SU-DHL-6 (cell line): ENCODE measurements at regions not wholly inside any gene's neighbourhood (a gene's known extent, or its start where the extent isn't known, plus 50 kb on each side); places are given as distances from the start of the nearest gene placed in this dataset.

Experiments
- H2AFZ ChIP-seq: fragments of 200-600 bp; sonication (generic); 2 replicates; pipeline ENCODE4 v1.6.1; 2014; ENCODE audit warnings: low read depth, mild to moderate bottlenecking, moderate library complexity, mixed read lengths, antibody characterized with exemption, low read length; ENCODE audit not compliant: severe bottlenecking
- H3F3A ChIP-seq: fragments of 200-600 bp; shearing (Covaris generic); 2 replicates; pipeline ENCODE4 v1.6.0; 2016; ENCODE audit warnings: antibody characterized with exemption, mild to moderate bottlenecking; ENCODE audit not compliant: insufficient read depth
- H3K27ac ChIP-seq: fragments of 200-600 bp; sonication (generic); 2 replicates; pipeline ENCODE4 v1.5.1; 2016; ENCODE audit warnings: low read depth, mild to moderate bottlenecking, low read length, moderate library complexity, mixed read lengths
- H3K27me3 ChIP-seq: fragments of 200-600 bp; sonication (generic), shearing (Covaris generic); 2 replicates; pipeline ENCODE4 v1.6.0; 2014; ENCODE audit warnings: mild to moderate bottlenecking, low read length
- H3K36me3 ChIP-seq: fragments of 200-600 bp; sonication (generic); 2 replicates; pipeline ENCODE4 v1.6.1; 2014; ENCODE audit warnings: mild to moderate bottlenecking, low read length, mixed read lengths
- H3K4me2 ChIP-seq: fragments of 300-600, 200-600 bp; shearing (Covaris generic), sonication (generic); 2 replicates; pipeline ENCODE4 v1.6.0; 2014; ENCODE audit warnings: low read length, low read depth, mild to moderate bottlenecking; ENCODE audit not compliant: poor library complexity, severe bottlenecking
- H3K4me3 ChIP-seq: fragments of 200-600 bp; sonication (generic); 2 replicates; pipeline ENCODE4 v1.5.1; 2014; ENCODE audit warnings: antibody characterized with exemption, low read length, mild to moderate bottlenecking, mixed read lengths; ENCODE audit not compliant: insufficient read depth, poor library complexity, severe bottlenecking
- H3K79me2 ChIP-seq: fragments of 200-600 bp; sonication (generic); 2 replicates; pipeline ENCODE4 v1.6.1; 2014; ENCODE audit warnings: mild to moderate bottlenecking, low read length, moderate library complexity; ENCODE audit not compliant: insufficient read depth
- H3K9ac ChIP-seq: fragments of 200-600 bp; sonication (generic); 2 replicates; pipeline ENCODE4 v1.7.0; 2014; ENCODE audit warnings: mild to moderate bottlenecking, low read length
- H3K9me2 ChIP-seq: fragments of 200-600 bp; sonication (generic); replicated peaks from 2 replicates; pipeline ENCODE4 v1.6.1; 2014; ENCODE audit warnings: low read length; ENCODE audit not compliant: insufficient read depth
- H3K9me3 ChIP-seq: fragments of 200-600 bp; sonication (generic); 2 replicates; pipeline ENCODE4 v1.6.1; 2014; ENCODE audit warnings: low read length, mixed read lengths; ENCODE audit not compliant: insufficient read depth
- H4K20me1 ChIP-seq: fragments of 200-600 bp; sonication (generic); 2 replicates; pipeline ENCODE4 v1.6.1; 2014; ENCODE audit warnings: low read depth, mild to moderate bottlenecking, antibody characterized with exemption, low read length, moderate library complexity, mixed read lengths
- CTCF ChIP-seq: fragments of 200-600 bp; sonication (generic); IDR thresholded peaks from one replicate; pipeline ENCODE4 v1.5.1; 2017; ENCODE audit warnings: antibody characterized with exemption, mild to moderate bottlenecking, low read length, moderate library complexity; ENCODE audit not compliant: insufficient read depth, poor library complexity, severe bottlenecking
- EZH2phosphoT487 ChIP-seq: fragments of 200-600 bp; sonication (generic), shearing (Covaris generic); conservative IDR thresholded peaks from 2 replicates; pipeline ENCODE4 v1.6.1; 2018; ENCODE audit warnings: mild to moderate bottlenecking, antibody characterized with exemption, low read length, moderate library complexity, mixed read lengths

DNA sequence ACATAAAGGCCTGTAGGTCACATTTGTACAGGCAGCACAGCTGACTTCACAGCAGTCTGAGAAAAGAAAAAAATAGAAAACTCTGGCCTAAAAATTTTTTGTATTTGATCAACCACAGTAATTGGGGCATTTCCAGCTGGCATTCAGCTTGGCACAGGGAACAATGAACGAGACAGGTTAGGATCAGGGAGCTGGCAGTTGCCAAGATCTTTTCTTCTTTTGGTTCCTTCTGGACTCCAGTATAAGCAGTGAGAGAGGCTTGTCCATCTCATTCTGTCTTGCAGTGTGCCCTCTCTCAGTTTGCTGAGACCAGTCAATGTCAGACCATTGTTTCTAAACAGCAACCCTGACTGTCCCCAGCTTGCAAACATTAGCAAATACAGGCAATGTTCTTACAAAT lies 601.1 kb downstream of the TLR4 start:
- no peak overlapping the region for H3K27ac ChIP-seq
- TF ChIP-seq EZH2phosphoT487 (no peak), CTCF (no peak)
- H4K20me1 ChIP-seq, result no peaks in the 10 kb centered on the region
- no peaks in the 10 kb centered on the region for H3K36me3 ChIP-seq
- H3K9ac ChIP-seq, result no peak overlapping the region
- no peaks in the 10 kb centered on the region for H3F3A ChIP-seq
- no peaks in the 10 kb centered on the region for H3K79me2 ChIP-seq
- no peak overlapping the region for H3K4me2 ChIP-seq
- H3K4me3 ChIP-seq, result no peak overlapping the region
- no peaks in the 10 kb centered on the region for H3K9me2 ChIP-seq
- H3K9me3 ChIP-seq, result no peaks in the 10 kb centered on the region; the same call in 1 of the 2 replicates
- no peaks in the 10 kb centered on the region for H3K27me3 ChIP-seq
- H2AFZ ChIP-seq, result no peak overlapping the region

GRCh38 chr9:118306801-118307200 lies 602.6 kb downstream of the TLR4 start:
- Histone ChIP-seq H3K36me3 (no peaks in the 10 kb centered on the region), H3K79me2 (no peaks in the 10 kb centered on the region), H3K9me3 (no peaks in the 10 kb centered on the region; the same call in 1 of the 2 replicates), H4K20me1 (no peaks in the 10 kb centered on the region), H2AFZ (no peak overlapping the region), H3F3A (no peaks in the 10 kb centered on the region), H3K4me2 (no peak overlapping the region), H3K9me2 (no peaks in the 10 kb centered on the region), H3K4me3 (no peak overlapping the region), H3K9ac (no peak overlapping the region), H3K27me3 (no peaks in the 10 kb centered on the region), H3K27ac (no peak overlapping the region)
- TF ChIP-seq CTCF (no peak), EZH2phosphoT487 (no peak)

DNA sequence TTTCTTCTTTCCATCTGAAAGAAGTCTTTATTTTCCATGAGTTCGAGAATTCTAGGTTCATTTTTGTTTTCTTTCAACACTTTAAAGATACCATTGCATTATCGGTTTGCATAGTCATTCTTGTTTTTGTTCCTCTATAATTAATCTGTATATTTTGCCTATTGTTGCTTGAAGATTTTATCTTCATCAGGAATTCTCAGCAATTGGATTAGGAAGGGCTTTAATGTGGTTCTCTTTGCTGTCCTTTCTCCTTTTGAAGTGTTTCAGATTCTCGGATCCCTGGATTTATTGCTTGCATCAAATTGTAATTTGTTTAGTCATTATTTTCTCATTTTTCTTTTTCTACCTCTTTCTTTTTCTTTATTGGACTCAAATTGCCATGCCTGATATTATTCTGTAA lies 609.8 kb downstream of the TLR4 start:
- Histone ChIP-seq H3K27me3 (no peaks in the 10 kb centered on the region), H2AFZ (no peak overlapping the region), H3K9me3 (no peaks in the 10 kb centered on the region; the same call in 1 of the 2 replicates), H3K9me2 (no peaks in the 10 kb centered on the region), H4K20me1 (no peaks in the 10 kb centered on the region), H3K9ac (no peak overlapping the region), H3K36me3 (no peaks in the 10 kb centered on the region), H3K4me2 (no peak overlapping the region), H3K27ac (no peak overlapping the region), H3F3A (no peaks in the 10 kb centered on the region), H3K79me2 (no peaks in the 10 kb centered on the region), H3K4me3 (no peak overlapping the region)
- TF ChIP-seq CTCF (no peak), EZH2phosphoT487 (no peak)
